OCI-LY1 (cell line): ENCODE measurements at regions not wholly inside any gene's neighbourhood (a gene's known extent, or its start where the extent isn't known, plus 50 kb on each side); places are given as distances from the start of the nearest gene placed in this dataset.

ENCODE experiments used
- EZH2 ChIP-seq: fragments of 200-600 bp; sonication (generic), shearing (Covaris generic); IDR thresholded peaks from 2 replicates; pipeline ENCODE4 v1.8.0; 2017; ENCODE audit warnings: borderline replicate concordance, mixed run types, mild to moderate bottlenecking, antibody characterized with exemption, low read length, moderate library complexity, mixed read lengths
- TF ChIP-seq, protein P1 (sequence below): fragments of 200-600 bp; sonication (generic), shearing (Covaris generic); IDR thresholded peaks from 2 replicates; pipeline ENCODE4 v1.5.1; 2017; ENCODE audit warnings: mild to moderate bottlenecking, antibody characterized with exemption, low read length, moderate library complexity, mixed read lengths

- TF ChIP-seq, protein P1, sequence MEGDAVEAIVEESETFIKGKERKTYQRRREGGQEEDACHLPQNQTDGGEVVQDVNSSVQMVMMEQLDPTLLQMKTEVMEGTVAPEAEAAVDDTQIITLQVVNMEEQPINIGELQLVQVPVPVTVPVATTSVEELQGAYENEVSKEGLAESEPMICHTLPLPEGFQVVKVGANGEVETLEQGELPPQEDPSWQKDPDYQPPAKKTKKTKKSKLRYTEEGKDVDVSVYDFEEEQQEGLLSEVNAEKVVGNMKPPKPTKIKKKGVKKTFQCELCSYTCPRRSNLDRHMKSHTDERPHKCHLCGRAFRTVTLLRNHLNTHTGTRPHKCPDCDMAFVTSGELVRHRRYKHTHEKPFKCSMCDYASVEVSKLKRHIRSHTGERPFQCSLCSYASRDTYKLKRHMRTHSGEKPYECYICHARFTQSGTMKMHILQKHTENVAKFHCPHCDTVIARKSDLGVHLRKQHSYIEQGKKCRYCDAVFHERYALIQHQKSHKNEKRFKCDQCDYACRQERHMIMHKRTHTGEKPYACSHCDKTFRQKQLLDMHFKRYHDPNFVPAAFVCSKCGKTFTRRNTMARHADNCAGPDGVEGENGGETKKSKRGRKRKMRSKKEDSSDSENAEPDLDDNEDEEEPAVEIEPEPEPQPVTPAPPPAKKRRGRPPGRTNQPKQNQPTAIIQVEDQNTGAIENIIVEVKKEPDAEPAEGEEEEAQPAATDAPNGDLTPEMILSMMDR: no peak
- no peak for TF ChIP-seq EZH2
These were observed 276.0 kb downstream of the SKIDA1 start for GRCh38 chr10:21249435-21249834.
